Parathyroid adenoma (tissue), 2 donors: ENCODE measurements at regions not wholly inside any gene's neighbourhood (a gene's known extent, or its start where the extent isn't known, plus 50 kb on each side); places are given as distances from the start of the nearest gene placed in this dataset.
"Not testable (repeated sequence)": the region's sequence is repeated elsewhere in the genome, so short reads cannot be mapped to it uniquely, and the experiment has no call there.

Experiments
- H2AFZ ChIP-seq: fragments of 300-600 bp; sonication (generic); one replicate; pipeline ENCODE4 v1.7.0; 2017; ENCODE audit warnings: antibody characterized with exemption, mild to moderate bottlenecking
- H3K27ac ChIP-seq: fragments of 300-600 bp; sonication (generic); one replicate; pipeline ENCODE4 v1.7.0; 2017
- H3K27me3 ChIP-seq: fragments of 300-600 bp; sonication (generic); one replicate; pipeline ENCODE4 v1.7.0; 2017; ENCODE audit warnings: low read length; ENCODE audit not compliant: control insufficient read depth, insufficient read depth
- H3K36me3 ChIP-seq: fragments of 300-600 bp; sonication (generic); one replicate; pipeline ENCODE4 v1.7.0; 2017; ENCODE audit warnings: low read length; ENCODE audit not compliant: control insufficient read depth, insufficient read depth
- H3K4me1 ChIP-seq: fragments of 300-600 bp; sonication (generic); one replicate; pipeline ENCODE4 v1.7.0; 2017; ENCODE audit warnings: control low read depth
- H3K4me2 ChIP-seq: fragments of 300-600 bp; sonication (generic); one replicate; pipeline ENCODE4 v1.7.0; 2017; ENCODE audit warnings: low read length
- H3K4me3 ChIP-seq: fragments of 300-600 bp; sonication (generic); one replicate; pipeline ENCODE4 v1.7.0; 2017; ENCODE audit warnings: low read depth, low read length
- H3K79me2 ChIP-seq: fragments of 300-600 bp; sonication (generic); one replicate; pipeline ENCODE4 v1.7.0; 2017; ENCODE audit warnings: control low read depth
- H3K9ac ChIP-seq: fragments of 300-600 bp; sonication (generic); one replicate; pipeline ENCODE4 v1.7.0; 2017; ENCODE audit warnings: mild to moderate bottlenecking
- H3K9me3 ChIP-seq: fragments of 300-600 bp; sonication (generic); one replicate; pipeline ENCODE4 v1.7.0; 2017; ENCODE audit warnings: low read length; ENCODE audit not compliant: control insufficient read depth
- TF ChIP-seq, protein P1 (sequence below): fragments of 300-600 bp; sonication (generic); IDR thresholded peaks from one replicate; pipeline ENCODE4 v1.7.0; 2017; ENCODE audit warnings: antibody characterized with exemption, mild to moderate bottlenecking
- donor health status: primary hyperparathyroidism.

GRCh38 chr19:28578208-28578607 lies 634.7 kb downstream of the UQCRFS1 start:
- Histone ChIP-seq H3K4me2 (no peak overlapping the region), H3K27me3 (no peaks in the 10 kb centered on the region)

GRCh38 chr19:28577666-28578065 lies 635.3 kb downstream of the UQCRFS1 start:
- H2AFZ ChIP-seq, result no peak overlapping the region

More at GRCh38 chr19:28578208-28578607, 634.7 kb downstream of the UQCRFS1 start:
- TF ChIP-seq, protein P1, sequence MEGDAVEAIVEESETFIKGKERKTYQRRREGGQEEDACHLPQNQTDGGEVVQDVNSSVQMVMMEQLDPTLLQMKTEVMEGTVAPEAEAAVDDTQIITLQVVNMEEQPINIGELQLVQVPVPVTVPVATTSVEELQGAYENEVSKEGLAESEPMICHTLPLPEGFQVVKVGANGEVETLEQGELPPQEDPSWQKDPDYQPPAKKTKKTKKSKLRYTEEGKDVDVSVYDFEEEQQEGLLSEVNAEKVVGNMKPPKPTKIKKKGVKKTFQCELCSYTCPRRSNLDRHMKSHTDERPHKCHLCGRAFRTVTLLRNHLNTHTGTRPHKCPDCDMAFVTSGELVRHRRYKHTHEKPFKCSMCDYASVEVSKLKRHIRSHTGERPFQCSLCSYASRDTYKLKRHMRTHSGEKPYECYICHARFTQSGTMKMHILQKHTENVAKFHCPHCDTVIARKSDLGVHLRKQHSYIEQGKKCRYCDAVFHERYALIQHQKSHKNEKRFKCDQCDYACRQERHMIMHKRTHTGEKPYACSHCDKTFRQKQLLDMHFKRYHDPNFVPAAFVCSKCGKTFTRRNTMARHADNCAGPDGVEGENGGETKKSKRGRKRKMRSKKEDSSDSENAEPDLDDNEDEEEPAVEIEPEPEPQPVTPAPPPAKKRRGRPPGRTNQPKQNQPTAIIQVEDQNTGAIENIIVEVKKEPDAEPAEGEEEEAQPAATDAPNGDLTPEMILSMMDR, result no peak
- no peaks in the 10 kb centered on the region for H3K4me1 ChIP-seq
- H3K79me2 ChIP-seq, result no peaks in the 10 kb centered on the region
- H3K9ac ChIP-seq, result no peak overlapping the region
- H3K27ac ChIP-seq, result no peak overlapping the region
- H3K9me3 ChIP-seq, result no peaks in the 10 kb centered on the region
- no peak overlapping the region for H3K4me3 ChIP-seq
- H2AFZ ChIP-seq, result no peak overlapping the region
- H3K36me3 ChIP-seq, result no peaks in the 10 kb centered on the region

GRCh38 chr19:28577233-28577632 lies 635.7 kb downstream of the UQCRFS1 start:
- Histone ChIP-seq H3K4me2 (no peak overlapping the region), H3K4me1 (no peaks in the 10 kb centered on the region), H3K4me3 (no peak overlapping the region), H3K27me3 (no peaks in the 10 kb centered on the region), H3K36me3 (no peaks in the 10 kb centered on the region), H3K27ac (no peak overlapping the region), H3K79me2 (no peaks in the 10 kb centered on the region), H3K9ac (no peak overlapping the region), H3K9me3 (no peaks in the 10 kb centered on the region), H2AFZ (no peak overlapping the region)
- TF ChIP-seq, protein P1, result no peak

More at GRCh38 chr19:28577666-28578065, 635.3 kb downstream of the UQCRFS1 start:
- Histone ChIP-seq H3K9ac (no peak overlapping the region), H3K4me2 (no peak overlapping the region), H3K27ac (no peak overlapping the region), H3K27me3 (no peaks in the 10 kb centered on the region), H3K79me2 (no peaks in the 10 kb centered on the region), H3K4me3 (no peak overlapping the region), H3K9me3 (no peaks in the 10 kb centered on the region), H3K4me1 (no peaks in the 10 kb centered on the region), H3K36me3 (no peaks in the 10 kb centered on the region)
- TF ChIP-seq, protein P1, result no peak

DNA sequence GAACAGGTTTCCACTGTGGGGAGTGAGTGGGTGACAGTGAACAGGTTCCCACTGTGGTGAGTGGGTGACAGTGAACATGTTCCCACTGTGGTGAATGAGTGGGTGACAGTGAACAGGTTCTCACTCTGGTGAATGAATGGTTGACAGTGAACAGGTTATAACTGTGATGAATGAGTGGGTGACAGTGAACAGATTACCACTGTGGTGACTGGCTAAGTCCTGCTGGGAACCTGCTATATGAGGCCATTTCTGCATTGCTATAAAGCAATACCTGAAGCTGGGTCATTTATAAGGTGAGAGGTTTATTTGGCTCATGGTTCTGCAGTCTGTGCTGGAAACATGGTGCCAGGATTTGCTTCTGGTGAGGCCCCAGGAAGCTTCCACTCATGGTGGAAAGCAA lies 637.1 kb downstream of the UQCRFS1 start:
- no peaks in the 10 kb centered on the region for H3K79me2 ChIP-seq
- no peak overlapping the region for H2AFZ ChIP-seq
- H3K4me2 ChIP-seq, result no peak overlapping the region
- H3K27ac ChIP-seq, result no peak overlapping the region
- H3K9ac ChIP-seq, result no peak overlapping the region
- no peaks in the 10 kb centered on the region for H3K4me1 ChIP-seq
- TF ChIP-seq, protein P1, result no peak
- H3K9me3 ChIP-seq, result no peaks in the 10 kb centered on the region
- H3K4me3 ChIP-seq, result no peak overlapping the region
- H3K36me3 ChIP-seq, result no peaks in the 10 kb centered on the region
- no peaks in the 10 kb centered on the region for H3K27me3 ChIP-seq

- H3K4me1 ChIP-seq, H3K4me3 ChIP-seq, H3K27me3 ChIP-seq, H3K4me2 ChIP-seq, H3K27ac ChIP-seq, H2AFZ ChIP-seq, H3K36me3 ChIP-seq, H3K79me2 ChIP-seq, H3K9ac ChIP-seq, H3K9me3 ChIP-seq: not testable (repeated sequence)
These were observed 637.6 kb downstream of the UQCRFS1 start for GRCh38 chr19:28575312-28575711.
